ENCODE measurements at regions not wholly inside any gene's neighbourhood (a gene's known extent, or its start where the extent isn't known, plus 50 kb on each side); places are given as distances from the start of the nearest gene placed in this dataset.

- TF ChIP-seq CTCF (IDR thresholded peaks at IDR 0.05) (no peak), POLR2A (IDR thresholded peaks at IDR 0.05) (no peak)
Measured at GRCh38 chr1:115214098-115214497, 124.0 kb downstream of the NGF start.
